ENCODE measurements at regions not wholly inside any gene's neighbourhood (a gene's known extent, or its start where the extent isn't known, plus 50 kb on each side); places are given as distances from the start of the nearest gene placed in this dataset.
"Not testable (repeated sequence)": the region's sequence is repeated elsewhere in the genome, so short reads cannot be mapped to it uniquely, and the experiment has no call there.

DNA sequence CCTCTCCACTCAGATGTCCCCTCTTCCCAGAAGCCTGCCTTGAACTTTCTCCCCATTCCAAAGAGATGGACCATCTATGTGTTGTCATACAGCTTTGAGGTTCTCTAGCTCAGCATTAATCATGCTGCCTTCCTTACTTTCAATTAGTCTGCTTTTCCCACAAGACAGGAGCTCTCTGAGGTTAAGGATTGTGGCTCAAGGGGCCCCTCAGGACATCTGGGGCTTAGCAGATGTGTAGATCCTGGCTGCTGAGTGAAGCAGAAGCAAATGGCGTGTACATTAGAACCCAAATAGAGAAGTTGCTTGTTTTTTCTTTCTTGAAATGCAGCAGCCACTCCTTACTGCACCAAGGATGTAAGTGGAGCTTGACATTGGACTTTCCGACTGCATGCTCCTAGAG lies 330.5 kb upstream of the TNRC6C start:
- TF ChIP-seq, protein P1, sequence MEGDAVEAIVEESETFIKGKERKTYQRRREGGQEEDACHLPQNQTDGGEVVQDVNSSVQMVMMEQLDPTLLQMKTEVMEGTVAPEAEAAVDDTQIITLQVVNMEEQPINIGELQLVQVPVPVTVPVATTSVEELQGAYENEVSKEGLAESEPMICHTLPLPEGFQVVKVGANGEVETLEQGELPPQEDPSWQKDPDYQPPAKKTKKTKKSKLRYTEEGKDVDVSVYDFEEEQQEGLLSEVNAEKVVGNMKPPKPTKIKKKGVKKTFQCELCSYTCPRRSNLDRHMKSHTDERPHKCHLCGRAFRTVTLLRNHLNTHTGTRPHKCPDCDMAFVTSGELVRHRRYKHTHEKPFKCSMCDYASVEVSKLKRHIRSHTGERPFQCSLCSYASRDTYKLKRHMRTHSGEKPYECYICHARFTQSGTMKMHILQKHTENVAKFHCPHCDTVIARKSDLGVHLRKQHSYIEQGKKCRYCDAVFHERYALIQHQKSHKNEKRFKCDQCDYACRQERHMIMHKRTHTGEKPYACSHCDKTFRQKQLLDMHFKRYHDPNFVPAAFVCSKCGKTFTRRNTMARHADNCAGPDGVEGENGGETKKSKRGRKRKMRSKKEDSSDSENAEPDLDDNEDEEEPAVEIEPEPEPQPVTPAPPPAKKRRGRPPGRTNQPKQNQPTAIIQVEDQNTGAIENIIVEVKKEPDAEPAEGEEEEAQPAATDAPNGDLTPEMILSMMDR (conservative IDR thresholded peaks at IDR 0.05 in 1 of 2, IDR thresholded peaks at IDR 0.05 in 1 of 2; ENCODE audit: low read depth in 1 of 2, low read length in 2 of 2): no peak
- no peak for TF ChIP-seq EZH2 (IDR thresholded peaks at IDR 0.05; ENCODE audit: low read length, missing control alignments)
- no peaks in the 10 kb centered on the region for H3K9me3 ChIP-seq (ENCODE audit: control insufficient read depth, insufficient read depth, low read depth, low read length)
- no peaks in the 10 kb centered on the region for H4K20me1 ChIP-seq (ENCODE audit: control insufficient read depth, extremely low read depth, insufficient read depth, low read length)
- no peak for DNase-seq (ENCODE audit: low read depth in 2 of 2)
- H3K4me3 ChIP-seq (replicated peaks in 1 of 4; ENCODE audit: control extremely low read depth in 1 of 4, insufficient read depth in 1 of 4, low read depth in 3 of 4, low read length in 4 of 4): no peak overlapping the region
- H3K4me1 ChIP-seq (ENCODE audit: control insufficient read depth, extremely low read depth, insufficient read depth, low read length): no peaks in the 10 kb centered on the region
- H2AFZ ChIP-seq (ENCODE audit: low read length): no peak overlapping the region
- no peak overlapping the region for H3K4me2 ChIP-seq (ENCODE audit: extremely low read depth, insufficient read depth, low read length)
- no peaks in the 10 kb centered on the region for H3K36me3 ChIP-seq (ENCODE audit: control insufficient read depth, insufficient read depth, low read length)
- no peaks in the 10 kb centered on the region for H3K79me2 ChIP-seq (ENCODE audit: control insufficient read depth, insufficient read depth, low read length)
- no peak overlapping the region for H3K9ac ChIP-seq (ENCODE audit: insufficient read depth, low read length)
- H3K27me3 ChIP-seq (ENCODE audit: control insufficient read depth, insufficient read depth, low read length): no peaks in the 10 kb centered on the region
- H3K27ac ChIP-seq (ENCODE audit: insufficient read depth, low read length): no peak overlapping the region

DNA sequence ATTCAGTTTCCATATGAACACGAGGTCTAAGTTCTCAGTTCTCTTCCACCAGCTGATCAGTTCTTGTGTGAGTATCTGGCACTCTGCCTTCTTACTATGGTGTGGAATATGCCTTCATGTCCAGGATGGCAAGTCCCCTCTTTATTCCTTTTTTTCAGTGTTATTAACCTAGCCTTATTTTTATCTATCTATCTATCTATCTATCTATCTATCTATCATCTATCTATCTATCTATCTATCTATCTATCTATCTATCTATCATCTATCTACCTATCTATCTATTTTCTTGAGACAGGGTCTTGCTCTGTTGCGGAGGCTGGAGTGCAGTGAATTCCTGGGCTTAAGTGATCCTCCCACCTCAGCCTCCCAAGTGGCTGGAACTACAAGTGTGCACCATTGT lies 329.2 kb upstream of the TNRC6C start:
- H3K4me2 ChIP-seq (ENCODE audit: extremely low read depth, insufficient read depth, low read length); DNase-seq (ENCODE audit: low read depth in 2 of 2); H3K4me1 ChIP-seq (ENCODE audit: control insufficient read depth, extremely low read depth, insufficient read depth, low read length); H3K27ac ChIP-seq (ENCODE audit: insufficient read depth, low read length); H3K4me3 ChIP-seq (replicated peaks in 1 of 4; ENCODE audit: control extremely low read depth in 1 of 4, insufficient read depth in 1 of 4, low read depth in 3 of 4, low read length in 4 of 4); H3K27me3 ChIP-seq (ENCODE audit: control insufficient read depth, insufficient read depth, low read length); H3K36me3 ChIP-seq (ENCODE audit: control insufficient read depth, insufficient read depth, low read length); H3K79me2 ChIP-seq (ENCODE audit: control insufficient read depth, insufficient read depth, low read length); H3K9me3 ChIP-seq (ENCODE audit: control insufficient read depth, insufficient read depth, low read depth, low read length); H3K9ac ChIP-seq (ENCODE audit: insufficient read depth, low read length); H2AFZ ChIP-seq (ENCODE audit: low read length); H4K20me1 ChIP-seq (ENCODE audit: control insufficient read depth, extremely low read depth, insufficient read depth, low read length): not testable (repeated sequence)

DNA sequence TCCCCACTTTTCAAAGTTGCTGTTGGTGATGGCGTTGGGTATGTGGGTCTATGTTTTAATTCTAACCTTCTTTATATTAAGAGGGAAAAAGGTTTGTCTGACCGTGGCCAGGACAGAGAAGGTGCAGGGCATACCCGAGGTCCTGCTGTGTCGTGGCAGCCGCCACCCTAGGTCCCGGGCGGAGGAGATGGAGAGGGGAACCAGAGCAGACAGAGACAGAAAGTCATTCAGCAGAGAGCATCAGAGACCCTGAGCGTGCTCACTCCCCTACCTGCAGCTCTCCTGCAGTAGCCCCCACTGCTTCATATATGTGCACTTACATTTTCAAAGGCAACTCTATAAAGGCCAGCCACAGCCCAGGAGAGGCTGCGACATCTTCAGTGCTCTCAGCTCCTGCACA lies 327.2 kb upstream of the TNRC6C start:
- Histone ChIP-seq H3K9ac (ENCODE audit: insufficient read depth, low read length) (no peak overlapping the region), H3K36me3 (ENCODE audit: control insufficient read depth, insufficient read depth, low read length) (no peaks in the 10 kb centered on the region), H4K20me1 (ENCODE audit: control insufficient read depth, extremely low read depth, insufficient read depth, low read length) (no peaks in the 10 kb centered on the region), H3K27ac (ENCODE audit: insufficient read depth, low read length) (no peak overlapping the region), H3K4me2 (ENCODE audit: extremely low read depth, insufficient read depth, low read length) (no peak overlapping the region), H3K27me3 (ENCODE audit: control insufficient read depth, insufficient read depth, low read length) (no peaks in the 10 kb centered on the region), H3K4me1 (ENCODE audit: control insufficient read depth, extremely low read depth, insufficient read depth, low read length) (no peaks in the 10 kb centered on the region), H3K79me2 (ENCODE audit: control insufficient read depth, insufficient read depth, low read length) (no peaks in the 10 kb centered on the region), H3K4me3 (replicated peaks in 1 of 4; ENCODE audit: control extremely low read depth in 1 of 4, insufficient read depth in 1 of 4, low read depth in 3 of 4, low read length in 4 of 4) (no peak overlapping the region), H2AFZ (ENCODE audit: low read length) (no peak overlapping the region), H3K9me3 (ENCODE audit: control insufficient read depth, insufficient read depth, low read depth, low read length) (no peaks in the 10 kb centered on the region)
- TF ChIP-seq, protein P1 (conservative IDR thresholded peaks at IDR 0.05 in 1 of 2, IDR thresholded peaks at IDR 0.05 in 1 of 2; ENCODE audit: low read depth in 1 of 2, low read length in 2 of 2): no peak
- TF ChIP-seq EZH2 (IDR thresholded peaks at IDR 0.05; ENCODE audit: low read length, missing control alignments): no peak
- no peak for DNase-seq (ENCODE audit: low read depth in 2 of 2)

DNA sequence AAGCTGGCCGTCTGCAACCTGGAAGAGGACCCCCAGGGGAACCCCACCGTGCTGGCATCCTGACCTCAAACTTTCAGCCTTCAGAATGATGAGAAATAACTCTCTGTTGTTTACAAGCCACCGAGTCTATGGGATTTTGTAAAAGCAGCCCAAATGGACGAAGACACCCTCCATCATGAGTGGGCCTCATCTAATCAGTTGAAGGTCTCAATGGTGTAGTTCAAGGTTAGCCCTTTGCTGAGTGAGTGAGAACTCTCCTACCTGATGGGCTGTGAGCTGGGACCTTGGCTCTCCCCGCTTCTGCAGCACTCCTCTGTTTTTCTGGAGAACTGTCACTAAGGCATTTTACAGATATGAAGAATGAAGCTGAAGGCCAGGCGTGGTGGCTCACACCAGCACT lies 325.9 kb upstream of the TNRC6C start:
- Histone ChIP-seq H3K9ac (ENCODE audit: insufficient read depth, low read length) (no peak overlapping the region), H3K36me3 (ENCODE audit: control insufficient read depth, insufficient read depth, low read length) (no peaks in the 10 kb centered on the region), H3K79me2 (ENCODE audit: control insufficient read depth, insufficient read depth, low read length) (no peaks in the 10 kb centered on the region), H3K27me3 (ENCODE audit: control insufficient read depth, insufficient read depth, low read length) (no peaks in the 10 kb centered on the region), H3K4me2 (ENCODE audit: extremely low read depth, insufficient read depth, low read length) (no peak overlapping the region), H3K9me3 (ENCODE audit: control insufficient read depth, insufficient read depth, low read depth, low read length) (no peaks in the 10 kb centered on the region), H3K27ac (ENCODE audit: insufficient read depth, low read length) (no peak overlapping the region), H3K4me1 (ENCODE audit: control insufficient read depth, extremely low read depth, insufficient read depth, low read length) (no peaks in the 10 kb centered on the region), H2AFZ (ENCODE audit: low read length) (no peak overlapping the region), H3K4me3 (replicated peaks in 1 of 4; ENCODE audit: control extremely low read depth in 1 of 4, insufficient read depth in 1 of 4, low read depth in 3 of 4, low read length in 4 of 4) (no peak overlapping the region), H4K20me1 (ENCODE audit: control insufficient read depth, extremely low read depth, insufficient read depth, low read length) (no peaks in the 10 kb centered on the region)
- TF ChIP-seq, protein P1 (conservative IDR thresholded peaks at IDR 0.05 in 1 of 2, IDR thresholded peaks at IDR 0.05 in 1 of 2; ENCODE audit: low read depth in 1 of 2, low read length in 2 of 2): no peak
- TF ChIP-seq EZH2 (IDR thresholded peaks at IDR 0.05; ENCODE audit: low read length, missing control alignments): no peak
- DNase-seq (ENCODE audit: low read depth in 2 of 2): no peak
